IMR-90 (cell line): ENCODE measurements at regions not wholly inside any gene's neighbourhood (a gene's known extent, or its start where the extent isn't known, plus 50 kb on each side); places are given as distances from the start of the nearest gene placed in this dataset.

Source experiments
- ATAC-seq: fragments of 200-7000 bp; cut with Tn5 transposase; 2 replicates; pipeline ENCODE4 v1.9.1; 2020; ENCODE audit warnings: low read depth, mild to moderate bottlenecking, moderate library complexity
- BruUV-seq: library from RNA; stranded (reverse); fragments of 400-500 nt; replicated peaks from 2 replicates; lab custom pipeline; 2021; lab: Mats Ljungman, UMichigan
- CTCF ChIA-PET: fragments of 300-600 bp; formaldehyde crosslinking; extraction: SDS; loops from one replicate; lab custom pipeline; 2021; ENCODE audit warnings: antibody characterized with exemption; lab: Yijun Ruan, JAX
- POLR2A ChIA-PET: fragments of 300-600 bp; sonication (Branson Sonifier 250); formaldehyde crosslinking; loops from one replicate; lab custom pipeline; 2022; ENCODE audit warnings: antibody characterized with exemption; ENCODE audit not compliant: unreplicated experiment; lab: Charles Lee
- DNase-seq: peaks from one replicate; pipeline ENCODE4 v3.0.0; 2013
- H2AFZ ChIP-seq: replicated peaks from 2 replicates; pipeline ENCODE3; 2013; ENCODE audit warnings: low read length, mild to moderate bottlenecking; ENCODE audit not compliant: poor library complexity
- H2AK5ac ChIP-seq: 2 replicates; pipeline ENCODE4 v1.6.1; 2013; ENCODE audit warnings: low read depth, low read length, inconsistent platforms
- H2AK9ac ChIP-seq: replicated peaks from 2 replicates; pipeline ENCODE3; 2013; ENCODE audit warnings: mild to moderate bottlenecking, low read depth, low read length, moderate library complexity; ENCODE audit not compliant: poor library complexity
- H2BK120ac ChIP-seq: 2 replicates; pipeline ENCODE4 v1.6.1; 2013; ENCODE audit warnings: low read depth, low read length, inconsistent platforms
- H2BK15ac ChIP-seq: 3 replicates; pipeline ENCODE4 v1.6.1; 2013; ENCODE audit warnings: low read depth, low read length, inconsistent platforms
- H2BK20ac ChIP-seq: 2 replicates; pipeline ENCODE4 v1.6.1; 2013; ENCODE audit warnings: low read depth, mild to moderate bottlenecking, inconsistent platforms, low read length, moderate library complexity
- H2BK5ac ChIP-seq: 2 replicates; pipeline ENCODE4 v1.6.1; 2013; ENCODE audit warnings: mild to moderate bottlenecking, low read depth, low read length, inconsistent platforms; ENCODE audit not compliant: poor library complexity, severe bottlenecking
- H3K14ac ChIP-seq: replicated peaks from 2 replicates; pipeline ENCODE4 v1.6.1; 2013; ENCODE audit warnings: low read depth, low read length, inconsistent platforms
- H3K18ac ChIP-seq: 2 replicates; pipeline ENCODE4 v1.6.1; 2013; ENCODE audit warnings: low read depth, low read length, control low read depth
- H3K23ac ChIP-seq: 2 replicates; pipeline ENCODE4 v1.6.1; 2013; ENCODE audit warnings: low read depth, low read length, inconsistent platforms
- H3K27ac ChIP-seq: 2 replicates; pipeline ENCODE4 v1.5.1; 2013; ENCODE audit warnings: mild to moderate bottlenecking, control low read depth, low read length; ENCODE audit not compliant: insufficient read depth
- H3K27me3 ChIP-seq: 2 replicates; pipeline ENCODE4 v1.6.1; 2013; ENCODE audit warnings: low read length; ENCODE audit not compliant: control insufficient read depth, insufficient read depth
- H3K36me3 ChIP-seq: 2 replicates; pipeline ENCODE4 v1.6.1; 2013; ENCODE audit warnings: low read length, mixed read lengths; ENCODE audit not compliant: control insufficient read depth, insufficient read depth
- H3K4ac ChIP-seq: 2 replicates; pipeline ENCODE4 v1.6.1; 2013; ENCODE audit warnings: low read depth, low read length, inconsistent platforms
- H3K4me1 ChIP-seq: 2 replicates; pipeline ENCODE4 v1.6.1; 2013; ENCODE audit warnings: low read length, mixed read lengths; ENCODE audit not compliant: control insufficient read depth, insufficient read depth
- H3K4me2 ChIP-seq: 2 replicates; pipeline ENCODE4 v1.6.1; 2013; ENCODE audit warnings: low read depth, mild to moderate bottlenecking, control low read depth, low read length, moderate library complexity
- H3K4me3 ChIP-seq: 2 replicates; pipeline ENCODE4 v1.5.1; 2013; ENCODE audit warnings: low read depth, mild to moderate bottlenecking, control low read depth, low read length, moderate library complexity; ENCODE audit not compliant: insufficient read depth
- H3K56ac ChIP-seq: 2 replicates; pipeline ENCODE4 v1.6.1; 2013; ENCODE audit warnings: low read length, inconsistent platforms; ENCODE audit not compliant: insufficient read depth; ENCODE audit errors: extremely low read depth
- H3K79me1 ChIP-seq, 2 experiments: 2 replicates each; pipeline ENCODE4 v1.6.1; 2013; ENCODE audit warnings: low read length in 2 of 2, inconsistent platforms in 1 of 2, low read depth in 1 of 2
- H3K9ac ChIP-seq: 2 replicates; pipeline ENCODE4 v1.6.1; 2013; ENCODE audit warnings: low read depth, low read length, control low read depth
- H3K9me1 ChIP-seq: 2 replicates; pipeline ENCODE4 v1.6.1; 2013; ENCODE audit warnings: low read length, inconsistent platforms; ENCODE audit not compliant: insufficient read depth
- H3K9me3 ChIP-seq: 2 replicates; pipeline ENCODE4 v1.6.1; 2013; ENCODE audit warnings: low read length; ENCODE audit not compliant: control insufficient read depth, insufficient read depth
- H4K20me1 ChIP-seq: 2 replicates; pipeline ENCODE4 v1.6.1; 2013; ENCODE audit warnings: low read length, inconsistent platforms; ENCODE audit not compliant: insufficient read depth
- H4K5ac ChIP-seq: 2 replicates; pipeline ENCODE4 v1.6.1; 2013; ENCODE audit warnings: mild to moderate bottlenecking, low read depth, low read length, control low read depth
- H4K8ac ChIP-seq, 2 experiments: 2 replicates each; pipeline ENCODE4 v1.6.1; 2013; ENCODE audit warnings: low read depth in 2 of 2, low read length in 2 of 2, control low read depth in 1 of 2, inconsistent platforms in 1 of 2
- H4K91ac ChIP-seq: 2 replicates; pipeline ENCODE4 v1.6.1; 2013; ENCODE audit warnings: low read depth, low read length, inconsistent platforms; ENCODE audit not compliant: insufficient read depth
- BHLHE40 ChIP-seq: fragments of 150-350 bp; IDR thresholded peaks from 2 replicates; pipeline ENCODE4 v1.6.1; 2016; ENCODE audit warnings: mild to moderate bottlenecking, low read depth, low read length
- CEBPB ChIP-seq: IDR thresholded peaks from 2 replicates; pipeline ENCODE4 v1.6.1; 2012; ENCODE audit warnings: low read depth, low read length, improper control_type of control experiment
- CHD1 ChIP-seq: IDR thresholded peaks from 2 replicates; pipeline ENCODE4 v1.6.1; 2012; ENCODE audit warnings: low read depth, low read length, improper control_type of control experiment
- FOS ChIP-seq: fragments of 150-350 bp; IDR thresholded peaks from 2 replicates; pipeline ENCODE4 v1.6.1; 2016; ENCODE audit warnings: low read depth, low read length
- MAFK ChIP-seq: IDR thresholded peaks from 2 replicates; pipeline ENCODE4 v1.6.1; 2012; ENCODE audit warnings: low read depth, low read length, improper control_type of control experiment
- MAZ ChIP-seq: IDR thresholded peaks from 2 replicates; pipeline ENCODE4 v1.6.1; 2012; ENCODE audit warnings: low read depth, mild to moderate bottlenecking, low read length, improper control_type of control experiment, moderate library complexity, borderline replicate concordance
- NFE2L2 ChIP-seq: fragments of 150-350 bp; IDR thresholded peaks from 2 replicates; pipeline ENCODE4 v1.6.1; 2016; ENCODE audit warnings: low read depth, mild to moderate bottlenecking, low read length
- POLR2A ChIP-seq: IDR thresholded peaks from 2 replicates; pipeline ENCODE4 v1.6.1; 2012; ENCODE audit warnings: mild to moderate bottlenecking, low read depth, low read length
- RAD21 ChIP-seq: IDR thresholded peaks from 2 replicates; pipeline ENCODE4 v1.6.1; 2012; ENCODE audit warnings: low read length, improper control_type of control experiment
- RCOR1 ChIP-seq: IDR thresholded peaks from 2 replicates; pipeline ENCODE4 v1.6.1; 2012; ENCODE audit warnings: mild to moderate bottlenecking, low read length, improper control_type of control experiment; ENCODE audit not compliant: insufficient replicate concordance
- RFX5 ChIP-seq: IDR thresholded peaks from 2 replicates; pipeline ENCODE4 v1.8.0; 2012; ENCODE audit warnings: low read depth, mild to moderate bottlenecking, low read length, moderate library complexity
- SMC3 ChIP-seq: fragments of 150-350 bp; IDR thresholded peaks from 2 replicates; pipeline ENCODE4 v1.6.1; 2016; ENCODE audit warnings: low read depth, mild to moderate bottlenecking, antibody characterized with exemption, low read length, moderate library complexity
- WGBS, 2 experiments: methylation state at CpG; one replicate each; pipeline versions ENCODE4 v1.1.5 to v1.1.7; 2013; ENCODE audit warnings: missing lambda C conversion rate in 2 of 2; ENCODE audit not compliant: insufficient read length in 1 of 2; ENCODE audit errors: extremely low coverage in 2 of 2; 5-methylcytosine and 5-hydroxymethylcytosine counted together
- dilution Hi-C: fragments of 300-500 bp; cut with HindIII; formaldehyde crosslinking; loops from one replicate; pipeline ENCODE4 v1.14.3; 2018; ENCODE audit warnings: low sequenced_read_pairs; ENCODE audit not compliant: unreplicated experiment
- in situ Hi-C: fragments of 300-500 bp; cut with MboI; formaldehyde crosslinking; loops from 3 replicates; pipeline ENCODE4 v1.14.3; 2019; ENCODE audit warnings: low sequenced_read_pairs, inconsistent platforms, mixed read lengths
- intact Hi-C: fragments of 100-400 bp; cut with micrococcal nuclease; formaldehyde crosslinking; loops from 2 replicates; pipeline ENCODE4 v1.10.0; 2022
- TF ChIP-seq, protein P1 (sequence below): fragments of 150-350 bp; IDR thresholded peaks from 2 replicates; pipeline ENCODE4 v1.6.1; 2016; ENCODE audit warnings: low read depth, mild to moderate bottlenecking, low read length, moderate library complexity, borderline replicate concordance
- TF ChIP-seq, protein P2 (sequence below): fragments of 150-350 bp; IDR thresholded peaks from 2 replicates; pipeline ENCODE4 v1.6.1; 2017; ENCODE audit warnings: mild to moderate bottlenecking, antibody characterized with exemption, low read length, low read depth
- TF ChIP-seq, protein P3 (sequence below): conservative IDR thresholded peaks from 2 replicates; pipeline ENCODE4 v1.5.1; 2012; ENCODE audit warnings: mild to moderate bottlenecking, low read depth, low read length, improper control_type of control experiment

DNA sequence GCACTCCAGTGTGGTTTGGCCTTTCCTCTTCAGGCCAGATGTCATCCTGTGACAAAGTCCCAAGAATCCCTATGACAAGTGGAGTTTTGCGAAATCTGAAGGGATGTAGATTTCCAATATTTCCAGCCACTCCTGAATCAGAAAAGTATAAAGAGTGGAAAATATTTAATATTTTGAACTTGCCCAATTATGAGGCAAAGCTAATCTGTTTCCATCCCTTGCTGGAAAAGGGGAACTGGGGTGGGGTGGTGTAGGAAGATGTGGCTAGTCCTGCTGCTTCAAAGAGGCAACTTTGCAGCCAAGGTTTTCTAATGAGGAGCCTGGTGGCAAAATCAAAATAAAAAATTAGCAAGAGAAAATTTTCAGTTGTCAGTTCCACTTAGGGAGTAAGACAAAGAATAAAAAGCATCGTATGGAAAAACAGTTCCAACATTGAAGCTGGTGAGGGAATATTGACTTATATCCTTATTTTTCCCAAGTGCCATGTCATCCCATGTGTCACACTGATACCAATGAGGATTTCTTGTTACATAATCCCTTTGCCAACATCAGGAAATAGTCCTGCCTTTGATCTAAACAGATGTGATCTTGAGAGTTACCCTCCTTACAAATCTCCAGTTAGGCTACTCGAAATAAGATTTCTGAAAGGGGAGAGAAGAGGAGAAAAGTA lies 480.0 kb upstream of the JARID2 start:
- no peak overlapping the region; the same call in 1 of the 2 replicates for H4K91ac ChIP-seq
- no peak overlapping the region for H3K18ac ChIP-seq
- dilution Hi-C loops: no loop called here
- H2BK120ac ChIP-seq: no peak overlapping the region
- in situ Hi-C loops: no loop called here
- no peak overlapping the region for H3K56ac ChIP-seq
- H2BK20ac ChIP-seq: no peak overlapping the region
- H4K20me1 ChIP-seq: no peaks in the 10 kb centered on the region
- H3K9me3 ChIP-seq: no peaks in the 10 kb centered on the region
- no peak overlapping the region for H2BK15ac ChIP-seq
- no TSS peak for BruUV-seq
- no peak overlapping the region for H2AFZ ChIP-seq
- no peak overlapping the region; the same call in 1 of the 2 replicates for H3K14ac ChIP-seq
- intact Hi-C loops: no loop called here
- peaks cover 15% of the 10 kb centered on the region for H3K4me1 ChIP-seq
- no peak overlapping the region for H2BK5ac ChIP-seq
- H4K8ac ChIP-seq: no peak overlapping the region
- ChIA-PET POLR2A (no interaction called here), CTCF (no interaction called here)
- no CpG with 5 or more reads among the region's 3 CpGs for WGBS, 2 experiments
- H3K4me3 ChIP-seq: no peak overlapping the region
- H3K4ac ChIP-seq: no peak overlapping the region
- no peaks in the 10 kb centered on the region for H3K36me3 ChIP-seq
- H4K5ac ChIP-seq: no peak overlapping the region
- no peak overlapping the region for H3K9ac ChIP-seq
- no peak overlapping the region for H3K27ac ChIP-seq
- peaks cover 9% of the 10 kb centered on the region for H3K9me1 ChIP-seq
- no peak overlapping the region for H2AK5ac ChIP-seq
- H3K23ac ChIP-seq: no peak overlapping the region
- no peak overlapping the region for H2AK9ac ChIP-seq
- TF ChIP-seq RCOR1 (no peak), RAD21 (no peak), RFX5 (no peak), BHLHE40 (no peak), CEBPB (no peak), FOS (no peak), CHD1 (no peak), NFE2L2 (no peak), MAFK (no peak), SMC3 (no peak), MAZ (no peak), POLR2A (no peak)
- TF ChIP-seq, protein P1, sequence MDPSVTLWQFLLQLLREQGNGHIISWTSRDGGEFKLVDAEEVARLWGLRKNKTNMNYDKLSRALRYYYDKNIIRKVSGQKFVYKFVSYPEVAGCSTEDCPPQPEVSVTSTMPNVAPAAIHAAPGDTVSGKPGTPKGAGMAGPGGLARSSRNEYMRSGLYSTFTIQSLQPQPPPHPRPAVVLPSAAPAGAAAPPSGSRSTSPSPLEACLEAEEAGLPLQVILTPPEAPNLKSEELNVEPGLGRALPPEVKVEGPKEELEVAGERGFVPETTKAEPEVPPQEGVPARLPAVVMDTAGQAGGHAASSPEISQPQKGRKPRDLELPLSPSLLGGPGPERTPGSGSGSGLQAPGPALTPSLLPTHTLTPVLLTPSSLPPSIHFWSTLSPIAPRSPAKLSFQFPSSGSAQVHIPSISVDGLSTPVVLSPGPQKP: no peak
- TF ChIP-seq, protein P2, sequence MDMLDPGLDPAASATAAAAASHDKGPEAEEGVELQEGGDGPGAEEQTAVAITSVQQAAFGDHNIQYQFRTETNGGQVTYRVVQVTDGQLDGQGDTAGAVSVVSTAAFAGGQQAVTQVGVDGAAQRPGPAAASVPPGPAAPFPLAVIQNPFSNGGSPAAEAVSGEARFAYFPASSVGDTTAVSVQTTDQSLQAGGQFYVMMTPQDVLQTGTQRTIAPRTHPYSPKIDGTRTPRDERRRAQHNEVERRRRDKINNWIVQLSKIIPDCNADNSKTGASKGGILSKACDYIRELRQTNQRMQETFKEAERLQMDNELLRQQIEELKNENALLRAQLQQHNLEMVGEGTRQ: no peak
- TF ChIP-seq, protein P3, sequence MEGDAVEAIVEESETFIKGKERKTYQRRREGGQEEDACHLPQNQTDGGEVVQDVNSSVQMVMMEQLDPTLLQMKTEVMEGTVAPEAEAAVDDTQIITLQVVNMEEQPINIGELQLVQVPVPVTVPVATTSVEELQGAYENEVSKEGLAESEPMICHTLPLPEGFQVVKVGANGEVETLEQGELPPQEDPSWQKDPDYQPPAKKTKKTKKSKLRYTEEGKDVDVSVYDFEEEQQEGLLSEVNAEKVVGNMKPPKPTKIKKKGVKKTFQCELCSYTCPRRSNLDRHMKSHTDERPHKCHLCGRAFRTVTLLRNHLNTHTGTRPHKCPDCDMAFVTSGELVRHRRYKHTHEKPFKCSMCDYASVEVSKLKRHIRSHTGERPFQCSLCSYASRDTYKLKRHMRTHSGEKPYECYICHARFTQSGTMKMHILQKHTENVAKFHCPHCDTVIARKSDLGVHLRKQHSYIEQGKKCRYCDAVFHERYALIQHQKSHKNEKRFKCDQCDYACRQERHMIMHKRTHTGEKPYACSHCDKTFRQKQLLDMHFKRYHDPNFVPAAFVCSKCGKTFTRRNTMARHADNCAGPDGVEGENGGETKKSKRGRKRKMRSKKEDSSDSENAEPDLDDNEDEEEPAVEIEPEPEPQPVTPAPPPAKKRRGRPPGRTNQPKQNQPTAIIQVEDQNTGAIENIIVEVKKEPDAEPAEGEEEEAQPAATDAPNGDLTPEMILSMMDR: no peak
- no peaks in the 10 kb centered on the region for H3K27me3 ChIP-seq
- no peak for ATAC-seq
- H3K79me1 ChIP-seq: no peaks in the 10 kb centered on the region
- no peak overlapping the region for H3K4me2 ChIP-seq
- DNase-seq: no peak
